OCI-LY7 (cell line): ENCODE measurements at regions not wholly inside any gene's neighbourhood (a gene's known extent, or its start where the extent isn't known, plus 50 kb on each side); places are given as distances from the start of the nearest gene placed in this dataset.
"Not testable (repeated sequence)": the region's sequence is repeated elsewhere in the genome, so short reads cannot be mapped to it uniquely, and the experiment has no call there.

Source experiments
- BruUV-seq: library from RNA; stranded (reverse); fragments of 400-500 nt; replicated peaks from 2 replicates; lab custom pipeline; 2021; lab: Mats Ljungman, UMichigan
- CTCF ChIA-PET: fragments of 300-600 bp; sonication (Branson Sonifier 250); formaldehyde crosslinking; loops from one replicate; lab custom pipeline; 2022; ENCODE audit warnings: antibody characterized with exemption; ENCODE audit not compliant: unreplicated experiment; lab: Charles Lee
- POLR2A ChIA-PET: fragments of 300-600 bp; sonication (Branson Sonifier 250); formaldehyde crosslinking; loops from one replicate; lab custom pipeline; 2022; ENCODE audit warnings: antibody characterized with exemption; lab: Charles Lee
- DNase-seq: peaks from one replicate; pipeline ENCODE4 v3.0.0-alpha.2; 2015; ENCODE audit warnings: low spot score
- H2AFZ ChIP-seq: fragments of 200-600 bp; sonication (generic), shearing (Covaris generic); 2 replicates; pipeline ENCODE4 v1.6.1; 2014; ENCODE audit warnings: mild to moderate bottlenecking, antibody characterized with exemption, low read length, moderate library complexity
- H3K27ac ChIP-seq: fragments of 200-600 bp; sonication (generic); 2 replicates; pipeline ENCODE4 v1.5.1; 2014; ENCODE audit warnings: mixed run types, low read depth, mild to moderate bottlenecking, moderate library complexity, low read length, inconsistent platforms; ENCODE audit not compliant: poor library complexity, severe bottlenecking
- H3K36me3 ChIP-seq: fragments of 200-600 bp; sonication (generic); 2 replicates; pipeline ENCODE4 v1.6.1; 2014; ENCODE audit warnings: mild to moderate bottlenecking, antibody characterized with exemption, low read length, moderate library complexity, mixed read lengths; ENCODE audit not compliant: insufficient read depth
- H3K4me1 ChIP-seq: fragments of 200-600 bp; sonication (generic); 2 replicates; pipeline ENCODE4 v1.5.1; 2014; ENCODE audit warnings: mild to moderate bottlenecking, low read length; ENCODE audit not compliant: insufficient read depth, poor library complexity, severe bottlenecking
- H3K4me2 ChIP-seq: fragments of 200-600 bp; sonication (generic); 2 replicates; pipeline ENCODE4 v1.6.1; 2014; ENCODE audit warnings: mild to moderate bottlenecking, low read length
- H3K4me3 ChIP-seq: fragments of 200-600 bp; sonication (generic); 2 replicates; pipeline ENCODE4 v1.5.1; 2014; ENCODE audit warnings: mild to moderate bottlenecking, low read depth, low read length; ENCODE audit not compliant: poor library complexity, severe bottlenecking
- H3K79me2 ChIP-seq: fragments of 200-600 bp; sonication (generic); 2 replicates; pipeline ENCODE4 v1.6.1; 2016; ENCODE audit warnings: low read depth, mild to moderate bottlenecking, low read length, moderate library complexity, mixed read lengths; ENCODE audit not compliant: insufficient read depth
- H3K9me2 ChIP-seq: fragments of 200-600 bp; sonication (generic); 2 replicates; pipeline ENCODE4 v1.6.1; 2016; ENCODE audit warnings: mild to moderate bottlenecking, low read length, mixed read lengths; ENCODE audit not compliant: insufficient read depth
- H3K9me3 ChIP-seq: fragments of 200-600 bp; sonication (generic); 2 replicates; pipeline ENCODE4 v1.6.1; 2014; ENCODE audit warnings: mild to moderate bottlenecking, mixed run types, low read length, mixed read lengths
- H4K20me1 ChIP-seq: fragments of 200-600 bp; sonication (generic); 2 replicates; pipeline ENCODE4 v1.6.1; 2014; ENCODE audit warnings: mild to moderate bottlenecking, antibody characterized with exemption, low read length, moderate library complexity, mixed read lengths; ENCODE audit not compliant: insufficient read depth
- EZH2phosphoT487 ChIP-seq: fragments of 200-600 bp; sonication (generic); IDR thresholded peaks from 2 replicates; pipeline ENCODE4 v1.6.1; 2018; ENCODE audit warnings: low read depth, borderline replicate concordance, mild to moderate bottlenecking, mixed run types, antibody characterized with exemption, low read length, moderate library complexity, mixed read lengths
- intact Hi-C: fragments of 100-400 bp; cut with micrococcal nuclease; formaldehyde crosslinking; loops from one replicate; pipeline ENCODE4 v1.10.0; 2022; ENCODE audit not compliant: unreplicated experiment
- TF ChIP-seq, protein P1 (sequence below): fragments of 200-600 bp; sonication (generic); conservative IDR thresholded peaks from 2 replicates; pipeline ENCODE4 v1.5.1; 2014; ENCODE audit warnings: mild to moderate bottlenecking, antibody characterized with exemption, low read length, moderate library complexity, mixed read lengths

DNA sequence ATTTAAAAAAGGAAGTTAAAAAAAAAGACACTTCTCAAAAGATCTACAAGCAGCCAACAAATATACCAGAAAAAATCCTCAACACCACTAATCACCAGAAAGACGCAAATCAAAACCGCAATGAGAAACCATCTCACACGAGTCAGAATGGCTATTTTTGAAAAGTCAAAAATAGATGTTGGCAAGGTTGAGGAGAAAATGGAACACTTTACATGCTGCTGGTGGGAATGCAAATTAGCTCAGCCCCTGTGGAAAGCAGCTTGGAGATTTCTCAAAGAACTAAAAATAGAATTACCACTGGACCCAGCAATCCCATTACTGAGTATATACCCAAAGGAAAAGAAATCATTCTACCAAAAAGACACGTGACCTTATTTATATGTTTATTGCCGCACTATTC is 574.7 kb upstream of the ADAMTS9 start:
- no peak overlapping the region for H2AFZ ChIP-seq
- no peaks in the 10 kb centered on the region for H3K36me3 ChIP-seq
- no peaks in the 10 kb centered on the region for H4K20me1 ChIP-seq
- no peaks in the 10 kb centered on the region for H3K9me2 ChIP-seq
- H3K27ac ChIP-seq: no peak overlapping the region
- ChIA-PET CTCF (no interaction called here), POLR2A (no interaction called here)
- no peaks in the 10 kb centered on the region for H3K4me1 ChIP-seq
- H3K4me2 ChIP-seq: no peak overlapping the region
- no peak overlapping the region for H3K4me3 ChIP-seq
- no peaks in the 10 kb centered on the region for H3K9me3 ChIP-seq
- BruUV-seq: no TSS peak
- TF ChIP-seq EZH2phosphoT487: no peak
- TF ChIP-seq, protein P1, sequence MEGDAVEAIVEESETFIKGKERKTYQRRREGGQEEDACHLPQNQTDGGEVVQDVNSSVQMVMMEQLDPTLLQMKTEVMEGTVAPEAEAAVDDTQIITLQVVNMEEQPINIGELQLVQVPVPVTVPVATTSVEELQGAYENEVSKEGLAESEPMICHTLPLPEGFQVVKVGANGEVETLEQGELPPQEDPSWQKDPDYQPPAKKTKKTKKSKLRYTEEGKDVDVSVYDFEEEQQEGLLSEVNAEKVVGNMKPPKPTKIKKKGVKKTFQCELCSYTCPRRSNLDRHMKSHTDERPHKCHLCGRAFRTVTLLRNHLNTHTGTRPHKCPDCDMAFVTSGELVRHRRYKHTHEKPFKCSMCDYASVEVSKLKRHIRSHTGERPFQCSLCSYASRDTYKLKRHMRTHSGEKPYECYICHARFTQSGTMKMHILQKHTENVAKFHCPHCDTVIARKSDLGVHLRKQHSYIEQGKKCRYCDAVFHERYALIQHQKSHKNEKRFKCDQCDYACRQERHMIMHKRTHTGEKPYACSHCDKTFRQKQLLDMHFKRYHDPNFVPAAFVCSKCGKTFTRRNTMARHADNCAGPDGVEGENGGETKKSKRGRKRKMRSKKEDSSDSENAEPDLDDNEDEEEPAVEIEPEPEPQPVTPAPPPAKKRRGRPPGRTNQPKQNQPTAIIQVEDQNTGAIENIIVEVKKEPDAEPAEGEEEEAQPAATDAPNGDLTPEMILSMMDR: no peak
- intact Hi-C loops: no loop called here
- no peaks in the 10 kb centered on the region for H3K79me2 ChIP-seq
- DNase-seq: no peak

DNA sequence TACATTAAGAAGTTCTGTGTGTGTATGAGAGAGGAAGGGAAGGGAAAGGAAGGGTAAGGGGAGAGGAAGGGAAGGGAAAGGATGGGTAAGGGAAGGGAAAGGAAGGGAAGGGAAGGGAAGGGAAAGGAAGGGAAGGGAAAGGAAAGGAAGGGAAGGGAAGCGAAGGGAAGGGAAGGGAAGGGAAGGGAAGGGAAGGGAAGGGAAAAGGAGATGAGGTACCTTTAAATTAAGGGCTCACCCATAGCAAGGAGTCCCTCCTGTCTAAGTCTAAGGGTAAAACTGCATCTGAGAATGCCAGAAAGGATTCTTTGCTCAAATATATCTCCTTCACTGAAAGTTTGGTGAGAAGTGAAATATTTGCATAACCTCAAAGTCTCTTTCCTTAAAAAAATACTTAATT is 572.1 kb upstream of the ADAMTS9 start:
- ChIA-PET CTCF (no interaction called here), POLR2A (no interaction called here)
- Histone ChIP-seq H3K9me3 (no peaks in the 10 kb centered on the region), H3K4me2 (no peak overlapping the region), H3K4me1 (no peaks in the 10 kb centered on the region), H3K27ac (no peak overlapping the region), H3K36me3 (no peaks in the 10 kb centered on the region), H3K9me2 (no peaks in the 10 kb centered on the region), H2AFZ (no peak overlapping the region), H4K20me1 (no peaks in the 10 kb centered on the region), H3K4me3 (no peak overlapping the region), H3K79me2 (no peaks in the 10 kb centered on the region)
- intact Hi-C loops: no loop called here
- no peak for TF ChIP-seq EZH2phosphoT487
- TF ChIP-seq, protein P1: no peak
- no peak for DNase-seq
- BruUV-seq: no TSS peak

DNA sequence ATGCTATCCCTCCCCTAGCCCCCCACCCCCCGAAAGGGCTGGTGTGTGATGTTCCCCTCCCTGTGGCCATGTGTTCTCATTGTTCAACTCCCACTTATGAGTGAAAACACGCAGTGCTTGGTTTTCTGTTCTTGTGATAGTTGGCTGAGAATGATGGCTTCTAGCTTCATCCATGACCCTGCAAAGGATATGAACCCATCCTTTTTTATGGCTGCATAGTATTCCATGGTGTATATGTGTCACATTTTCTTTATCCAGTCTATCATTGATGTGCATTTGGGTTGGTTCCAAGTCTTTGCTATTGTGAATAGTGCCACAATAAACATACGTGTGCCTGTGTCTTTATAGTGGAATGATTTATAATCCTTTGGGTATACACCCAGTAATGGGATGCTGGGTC is 565.1 kb upstream of the ADAMTS9 start:
- H2AFZ ChIP-seq, intact Hi-C loops, DNase-seq, H3K9me3 ChIP-seq, H3K79me2 ChIP-seq, H3K4me2 ChIP-seq, H3K4me1 ChIP-seq, CTCF ChIA-PET, H3K4me3 ChIP-seq, H3K36me3 ChIP-seq, H3K27ac ChIP-seq, H4K20me1 ChIP-seq, BruUV-seq, H3K9me2 ChIP-seq: not testable (repeated sequence)
- POLR2A ChIA-PET: interaction anchor here (0.7 kb wide), 1 partner anchor 579 kb away, joined by 3 read pairs; no protein-coding TSS in a partner anchor
